OCI-LY1 (cell line): ENCODE measurements at regions not wholly inside any gene's neighbourhood (a gene's known extent, or its start where the extent isn't known, plus 50 kb on each side); places are given as distances from the start of the nearest gene placed in this dataset.

Experiments used
- CTCF ChIP-seq: fragments of 200-600 bp; sonication (generic), shearing (Covaris generic); IDR thresholded peaks from 2 replicates; pipeline ENCODE4 v1.5.1; 2017; ENCODE audit warnings: mild to moderate bottlenecking, antibody characterized with exemption, low read length, moderate library complexity, mixed read lengths
- EZH2 ChIP-seq: fragments of 200-600 bp; sonication (generic), shearing (Covaris generic); IDR thresholded peaks from 2 replicates; pipeline ENCODE4 v1.8.0; 2017; ENCODE audit warnings: borderline replicate concordance, mixed run types, mild to moderate bottlenecking, antibody characterized with exemption, low read length, moderate library complexity, mixed read lengths

GRCh38 chr1:30316056-30316455, 407.3 kb downstream of the MATN1 start:
- TF ChIP-seq CTCF (no peak), EZH2 (no peak)
